B cell (primary cell): ENCODE measurements at regions not wholly inside any gene's neighbourhood (a gene's known extent, or its start where the extent isn't known, plus 50 kb on each side); places are given as distances from the start of the nearest gene placed in this dataset.

Source experiments
- ATAC-seq: fragments of 200-7000 bp; cut with Tn5 transposase; one replicate; pipeline ENCODE4 v1.10.0; 2021; ENCODE audit warnings: low read depth, mild to moderate bottlenecking, moderate number of reproducible peaks, moderate library complexity
- CTCF ChIA-PET: fragments of 350-600 bp; sonication (Branson Sonifier 250); formaldehyde crosslinking; loops from one replicate; lab custom pipeline; 2021; ENCODE audit warnings: antibody characterized with exemption, inconsistent platforms; lab: Charles Lee
- POLR2A ChIA-PET: fragments of 350-600 bp; sonication (Branson Sonifier 250); formaldehyde crosslinking; loops from one replicate; lab custom pipeline; 2021; ENCODE audit warnings: antibody characterized with exemption; lab: Charles Lee
- DNase-seq: peaks from one replicate; pipeline ENCODE4 v3.0.0; 2013
- H2AFZ ChIP-seq: 2 replicates; pipeline ENCODE4 v1.6.1; 2012; ENCODE audit warnings: mild to moderate bottlenecking, low read depth, low read length; ENCODE audit not compliant: insufficient read depth, poor library complexity, severe bottlenecking
- H3K27ac ChIP-seq, 2 donors: 1 replicate in 1 of 2; 2 replicates in 1 of 2; pipeline ENCODE4 v1.5.1; 2012 to 2013; ENCODE audit warnings: low read length in 2 of 2, mild to moderate bottlenecking in 2 of 2, moderate library complexity in 1 of 2
- H3K27me3 ChIP-seq, 4 experiments: fragments of 200-600 bp in 1 of 4; sonication (generic) in 1 of 4; replicated peaks in 1 of 4; 1 replicate in 2 of 4; 2 replicates in 2 of 4; pipeline versions ENCODE4 v1.6.1 to v1.7.0; 2013 to 2016; ENCODE audit warnings: low read length in 3 of 4, mild to moderate bottlenecking in 2 of 4, mixed read lengths in 1 of 4, moderate library complexity in 1 of 4; ENCODE audit not compliant: insufficient read depth in 4 of 4, control insufficient read depth in 3 of 4; ENCODE audit errors: control extremely low read depth in 1 of 4
- H3K36me3 ChIP-seq, 2 experiments: replicated peaks in 1 of 2; 1 replicate in 1 of 2; 2 replicates in 1 of 2; pipeline versions ENCODE4 v1.6.1 to v1.7.1; 2013; ENCODE audit warnings: low read length in 1 of 2; ENCODE audit not compliant: insufficient read depth in 2 of 2, control insufficient read depth in 1 of 2; ENCODE audit errors: control extremely low read depth in 1 of 2, extremely low read depth in 1 of 2
- H3K4me1 ChIP-seq, 2 donors: fragments of 200-600 bp in 1 of 2; sonication (generic) in 1 of 2; 1 replicate in 1 of 2; 2 replicates in 1 of 2; pipeline versions ENCODE4 v1.5.1 to v1.6.1; 2013 to 2017; ENCODE audit warnings: low read length in 2 of 2; ENCODE audit not compliant: control insufficient read depth in 2 of 2, insufficient read depth in 2 of 2
- H3K4me2 ChIP-seq: replicated peaks from 2 replicates; pipeline ENCODE3; 2012; ENCODE audit warnings: mild to moderate bottlenecking, low read depth, low read length; ENCODE audit not compliant: poor library complexity, severe bottlenecking
- H3K4me3 ChIP-seq, 5 experiments: fragments of 200-600 bp in 1 of 5; sonication (generic) in 1 of 5; 1 replicate in 3 of 5; 2 replicates in 2 of 5; pipeline versions ENCODE4 v1.5.1 to v1.7.0; 2011 to 2016; ENCODE audit warnings: low read length in 4 of 5, mild to moderate bottlenecking in 4 of 5, low read depth in 2 of 5, control low read depth in 1 of 5, moderate library complexity in 1 of 5; ENCODE audit not compliant: insufficient read depth in 1 of 5; ENCODE audit errors: control extremely low read depth in 1 of 5, extremely low read depth in 1 of 5
- H3K79me2 ChIP-seq: fragments of 200-600 bp; sonication (generic); one replicate; pipeline ENCODE4 v1.6.0; 2016; ENCODE audit warnings: low read length; ENCODE audit not compliant: control insufficient read depth, insufficient read depth
- H3K9ac ChIP-seq: fragments of 200-600 bp; sonication (generic); 2 replicates; pipeline ENCODE4 v1.6.1; 2017; ENCODE audit warnings: mild to moderate bottlenecking, low read length, moderate library complexity
- H3K9me3 ChIP-seq, 3 donors: one replicate each; pipeline versions ENCODE4 v1.6.1 to v1.7.1; 2013; ENCODE audit warnings: low read length in 2 of 3; ENCODE audit not compliant: control insufficient read depth in 2 of 3, insufficient read depth in 1 of 3; ENCODE audit errors: control extremely low read depth in 1 of 3
- H4K20me1 ChIP-seq: 2 replicates; pipeline ENCODE4 v1.6.0; 2012; ENCODE audit warnings: mild to moderate bottlenecking, low read length; ENCODE audit not compliant: insufficient read depth, control insufficient read depth, poor library complexity, severe bottlenecking
- H3K27ac Mint-ChIP-seq: one replicate; pipeline ENCODE4 v1.8.0; 2021; ENCODE audit warnings: mixed read lengths
- H3K27me3 Mint-ChIP-seq: one replicate; pipeline ENCODE4 v1.8.0; 2021; ENCODE audit warnings: mixed read lengths
- H3K4me1 Mint-ChIP-seq: one replicate; pipeline ENCODE4 v1.8.0; 2021; ENCODE audit warnings: mixed read lengths
- H3K4me3 Mint-ChIP-seq: one replicate; pipeline ENCODE4 v1.8.0; 2021; ENCODE audit warnings: mixed read lengths
- H3K9me3 Mint-ChIP-seq: one replicate; pipeline ENCODE4 v1.8.0; 2022; ENCODE audit warnings: mixed read lengths; ENCODE audit not compliant: insufficient read depth
- EZH2 ChIP-seq: IDR thresholded peaks from 2 replicates; pipeline ENCODE4 v1.6.1; 2012; ENCODE audit warnings: borderline replicate concordance, low read depth, mild to moderate bottlenecking, moderate library complexity, low read length; ENCODE audit not compliant: insufficient read depth, poor library complexity, severe bottlenecking
- WGBS: methylation state at CpG from one replicate; pipeline ENCODE4 v1.1.5; 2013; ENCODE audit warnings: missing lambda C conversion rate; ENCODE audit not compliant: insufficient coverage; 5-methylcytosine and 5-hydroxymethylcytosine counted together
- intact Hi-C: fragments of 100-400 bp; cut with micrococcal nuclease; formaldehyde crosslinking; loops from one replicate; pipeline ENCODE4 v1.10.0; 2022
- TF ChIP-seq, protein P1 (sequence below): fragments of 200-600 bp; IDR thresholded peaks from one replicate; pipeline ENCODE4 v1.8.0; 2022; ENCODE audit warnings: antibody characterized with exemption, mild to moderate bottlenecking

DNA sequence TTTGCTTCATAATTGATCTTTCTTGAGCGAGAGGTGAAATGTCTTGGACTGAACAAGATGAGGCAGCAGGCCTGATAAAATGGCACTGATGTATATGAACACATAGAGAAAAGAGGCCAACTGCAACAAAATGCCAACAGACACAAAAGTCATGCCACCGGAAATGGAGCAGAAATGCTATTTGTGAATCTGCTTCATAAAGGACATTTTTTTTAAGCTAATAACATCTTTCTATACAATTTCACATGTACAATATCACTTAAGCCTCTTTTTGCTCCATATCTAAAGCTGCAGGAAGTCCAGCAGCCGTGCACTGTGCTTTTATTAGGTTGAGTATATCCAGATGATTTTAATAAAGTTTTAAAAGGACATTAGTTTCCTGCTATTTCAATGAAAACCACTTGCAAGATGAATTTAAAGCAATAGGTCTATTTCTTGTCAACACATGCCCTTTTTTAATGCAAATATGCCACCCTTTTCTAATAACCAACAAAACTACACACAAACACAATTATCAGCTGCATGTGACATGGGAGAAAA is 169.2 kb upstream of the ADAMTS9 start:
- DNase-seq, result no peak
- no peaks in the 10 kb centered on the region for H3K79me2 ChIP-seq
- Mint-ChIP-seq H3K27me3 (no peaks in the 10 kb centered on the region), H3K4me1 (no peaks in the 10 kb centered on the region), H3K27ac (no peak overlapping the region), H3K9me3 (no peaks in the 10 kb centered on the region), H3K4me3 (no peak overlapping the region)
- no peak for TF ChIP-seq EZH2
- TF ChIP-seq, protein P1, sequence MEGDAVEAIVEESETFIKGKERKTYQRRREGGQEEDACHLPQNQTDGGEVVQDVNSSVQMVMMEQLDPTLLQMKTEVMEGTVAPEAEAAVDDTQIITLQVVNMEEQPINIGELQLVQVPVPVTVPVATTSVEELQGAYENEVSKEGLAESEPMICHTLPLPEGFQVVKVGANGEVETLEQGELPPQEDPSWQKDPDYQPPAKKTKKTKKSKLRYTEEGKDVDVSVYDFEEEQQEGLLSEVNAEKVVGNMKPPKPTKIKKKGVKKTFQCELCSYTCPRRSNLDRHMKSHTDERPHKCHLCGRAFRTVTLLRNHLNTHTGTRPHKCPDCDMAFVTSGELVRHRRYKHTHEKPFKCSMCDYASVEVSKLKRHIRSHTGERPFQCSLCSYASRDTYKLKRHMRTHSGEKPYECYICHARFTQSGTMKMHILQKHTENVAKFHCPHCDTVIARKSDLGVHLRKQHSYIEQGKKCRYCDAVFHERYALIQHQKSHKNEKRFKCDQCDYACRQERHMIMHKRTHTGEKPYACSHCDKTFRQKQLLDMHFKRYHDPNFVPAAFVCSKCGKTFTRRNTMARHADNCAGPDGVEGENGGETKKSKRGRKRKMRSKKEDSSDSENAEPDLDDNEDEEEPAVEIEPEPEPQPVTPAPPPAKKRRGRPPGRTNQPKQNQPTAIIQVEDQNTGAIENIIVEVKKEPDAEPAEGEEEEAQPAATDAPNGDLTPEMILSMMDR, result no peak
- H4K20me1 ChIP-seq, result no peaks in the 10 kb centered on the region
- H3K27me3 ChIP-seq, result no peaks in the 10 kb centered on the region
- H3K9me3 ChIP-seq, result no peaks in the 10 kb centered on the region
- POLR2A ChIA-PET, result no interaction called here
- no peaks in the 10 kb centered on the region for H3K4me1 ChIP-seq
- H3K4me3 ChIP-seq, result no peak overlapping the region
- no peak for ATAC-seq
- no peak overlapping the region for H2AFZ ChIP-seq
- CTCF ChIA-PET, result interaction anchor here (0.6 kb wide), 1 partner anchor 40 kb away, joined by 3 read pairs; no protein-coding TSS in a partner anchor
- H3K27ac ChIP-seq, result no peak overlapping the region
- no peak overlapping the region for H3K9ac ChIP-seq
- H3K4me2 ChIP-seq, result no peak overlapping the region
- intact Hi-C loops, result no loop called here
- WGBS, result 83% methylated on average over 1 of the region's 3 CpGs
- H3K36me3 ChIP-seq, result no peaks in the 10 kb centered on the region

DNA sequence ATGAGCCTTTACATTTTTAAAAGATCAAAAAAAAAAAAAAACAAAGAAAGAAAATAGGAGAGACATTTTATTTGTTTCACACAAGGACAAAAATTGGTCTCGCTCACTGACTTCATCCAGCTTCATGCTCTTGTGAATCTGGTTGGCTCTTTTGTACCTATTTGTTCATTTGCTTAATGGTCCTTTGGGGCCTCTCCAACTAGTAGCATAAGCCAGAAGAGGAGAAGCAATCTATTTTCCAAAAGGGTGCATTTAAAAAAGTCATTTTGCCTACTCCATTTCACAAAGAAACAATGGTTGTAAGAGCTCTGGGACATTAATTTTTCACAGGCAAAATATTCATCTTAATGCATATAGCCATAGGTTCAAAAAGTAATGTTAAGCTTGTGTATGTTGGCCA is 168.3 kb upstream of the ADAMTS9 start:
- ChIA-PET POLR2A (no interaction called here), CTCF (no interaction called here)
- Histone ChIP-seq H3K36me3 (no peaks in the 10 kb centered on the region), H2AFZ (no peak overlapping the region), H4K20me1 (no peaks in the 10 kb centered on the region), H3K9ac (no peak overlapping the region), H3K9me3 (no peaks in the 10 kb centered on the region), H3K27ac (no peak overlapping the region), H3K27me3 (no peaks in the 10 kb centered on the region), H3K4me3 (no peak overlapping the region), H3K79me2 (no peaks in the 10 kb centered on the region), H3K4me2 (no peak overlapping the region), H3K4me1 (no peaks in the 10 kb centered on the region)
- DNase-seq, result no peak
- ATAC-seq, result no peak
- intact Hi-C loops, result no loop called here
- TF ChIP-seq EZH2, result no peak
- TF ChIP-seq, protein P1, result no peak
- no peaks in the 10 kb centered on the region for H3K27me3 Mint-ChIP-seq
- no CpG with 5 or more reads among the region's 1 CpG for WGBS
- H3K4me3 Mint-ChIP-seq, result no peak overlapping the region
- no peak overlapping the region for H3K27ac Mint-ChIP-seq
- H3K9me3 Mint-ChIP-seq, result no peaks in the 10 kb centered on the region
- H3K4me1 Mint-ChIP-seq, result no peaks in the 10 kb centered on the region
